Ishikawa (cell line): ENCODE measurements at regions not wholly inside any gene's neighbourhood (a gene's known extent, or its start where the extent isn't known, plus 50 kb on each side); places are given as distances from the start of the nearest gene placed in this dataset.

Source experiments
- CEBPB ChIP-seq: IDR thresholded peaks from 2 replicates; pipeline ENCODE4 v1.6.1; 2012
- CREB1 ChIP-seq: IDR thresholded peaks from 2 replicates; pipeline ENCODE4 v1.6.1; 2012; ENCODE audit warnings: low read depth
- EGR1 ChIP-seq: IDR thresholded peaks from 2 replicates; pipeline ENCODE4 v1.6.1; 2012
- EP300 ChIP-seq: IDR thresholded peaks from 2 replicates; pipeline ENCODE4 v1.6.1; 2012; ENCODE audit warnings: borderline replicate concordance
- FOXM1 ChIP-seq: IDR thresholded peaks from 2 replicates; pipeline ENCODE4 v1.6.1; 2012; ENCODE audit warnings: low read depth, borderline replicate concordance
- MAX ChIP-seq: IDR thresholded peaks from 2 replicates; pipeline ENCODE4 v1.6.1; 2012
- NFIC ChIP-seq: IDR thresholded peaks from 2 replicates; pipeline ENCODE4 v1.6.1; 2012
- RAD21 ChIP-seq: IDR thresholded peaks from 2 replicates; pipeline ENCODE4 v1.6.1; 2012; ENCODE audit warnings: low read depth
- REST ChIP-seq: IDR thresholded peaks from 2 replicates; pipeline ENCODE4 v1.6.1; 2012; ENCODE audit warnings: low read depth, mild to moderate bottlenecking
- TAF1 ChIP-seq: IDR thresholded peaks from 2 replicates; pipeline ENCODE4 v1.6.1; 2012; ENCODE audit warnings: low read depth, mild to moderate bottlenecking
- TCF12 ChIP-seq: IDR thresholded peaks from 2 replicates; pipeline ENCODE4 v1.6.1; 2012; ENCODE audit warnings: low read depth
- TEAD4 ChIP-seq: IDR thresholded peaks from 2 replicates; pipeline ENCODE4 v1.6.1; 2012
- USF1 ChIP-seq: IDR thresholded peaks from 2 replicates; pipeline ENCODE4 v1.6.1; 2012
- YY1 ChIP-seq: IDR thresholded peaks from 2 replicates; pipeline ENCODE4 v1.6.1; 2012; ENCODE audit warnings: low read depth
- ZBTB7A ChIP-seq: IDR thresholded peaks from 2 replicates; pipeline ENCODE4 v1.6.1; 2012; ENCODE audit warnings: low read depth

GRCh38 chr10:94103801-94104221 is 110.1 kb downstream of the PLCE1 start:
- no peak for TF ChIP-seq USF1
- no peak for TF ChIP-seq FOXM1
- TF ChIP-seq TEAD4: no peak
- no peak for TF ChIP-seq CREB1
- no peak for TF ChIP-seq TCF12
- no peak for TF ChIP-seq EGR1
- TF ChIP-seq MAX: no peak
- TF ChIP-seq TAF1: no peak
- no peak for TF ChIP-seq YY1
- TF ChIP-seq NFIC: no peak
- no peak for TF ChIP-seq ZBTB7A
- TF ChIP-seq RAD21: no peak

GRCh38 chr10:94104316-94105000 is 110.7 kb downstream of the PLCE1 start:
- TF ChIP-seq CREB1 (no peak), RAD21 (no peak), REST (no peak), TAF1 (no peak), FOXM1 (no peak), EP300 (no peak), CEBPB (no peak), ZBTB7A (no peak), YY1 (no peak), EGR1 (no peak), USF1 (no peak), TCF12 (no peak), TEAD4 (no peak), MAX (no peak), NFIC (no peak)

GRCh38 chr10:94105226-94105625 is 111.5 kb downstream of the PLCE1 start:
- TF ChIP-seq CREB1 (no peak), USF1 (no peak), TCF12 (no peak), NFIC (no peak), TAF1 (no peak), TEAD4 (no peak), ZBTB7A (no peak), RAD21 (no peak), EGR1 (no peak), YY1 (no peak), FOXM1 (no peak), CEBPB (no peak), EP300 (no peak), MAX (no peak), REST (no peak)

- TF ChIP-seq FOXM1: no peak
- no peak for TF ChIP-seq REST
- TF ChIP-seq CREB1: no peak
- TF ChIP-seq TAF1: no peak
- no peak for TF ChIP-seq TEAD4
- no peak for TF ChIP-seq USF1
- TF ChIP-seq RAD21: no peak
- no peak for TF ChIP-seq EGR1
- no peak for TF ChIP-seq CEBPB
- TF ChIP-seq ZBTB7A: no peak
- no peak for TF ChIP-seq YY1
- no peak for TF ChIP-seq NFIC
- TF ChIP-seq EP300: no peak
- no peak for TF ChIP-seq TCF12
- no peak for TF ChIP-seq MAX
Observed at GRCh38 chr10:94107191-94107590, 113.5 kb downstream of the PLCE1 start.
